Natural killer cell treated with Interleukin-12 subunit alpha and Interleukin-12 subunit beta and Interleukin-15 and Interleukin-18, amount 100 ng/mL, for 72 hours (primary cell): ENCODE measurements at regions not wholly inside any gene's neighbourhood (a gene's known extent, or its start where the extent isn't known, plus 50 kb on each side); places are given as distances from the start of the nearest gene placed in this dataset.
"Not testable (repeated sequence)": the region's sequence is repeated elsewhere in the genome, so short reads cannot be mapped to it uniquely, and the experiment has no call there.

ENCODE experiments used
- ATAC-seq, 2 donors: fragments of 150-1000 bp; cut with Tn5 transposase in 1 of 2; sonication (Bioruptor Pico), chemical (Tn5 transposase) in 1 of 2; 2 replicates each; pipeline ENCODE4 v1.10.0; 2021
- DNase-seq: peaks from one replicate; pipeline ENCODE4 v3.0.0; 2022; ENCODE audit warnings: low spot score
- H3K27ac Mint-ChIP-seq, 2 donors: 1 replicate in 1 of 2; 2 replicates in 1 of 2; pipeline ENCODE4 v1.8.0; 2022; ENCODE audit warnings: mixed read lengths in 2 of 2, mild to moderate bottlenecking in 1 of 2, moderate library complexity in 1 of 2
- H3K27me3 Mint-ChIP-seq, 2 donors: 1 replicate in 1 of 2; 2 replicates in 1 of 2; pipeline ENCODE4 v1.8.0; 2022; ENCODE audit warnings: mixed read lengths in 2 of 2
- H3K36me3 Mint-ChIP-seq: one replicate; pipeline ENCODE4 v1.8.0; 2022; ENCODE audit warnings: mixed read lengths
- H3K4me1 Mint-ChIP-seq, 2 donors: 1 replicate in 1 of 2; 2 replicates in 1 of 2; pipeline ENCODE4 v1.8.0; 2022; ENCODE audit warnings: low read depth in 2 of 2, mixed read lengths in 2 of 2, mild to moderate bottlenecking in 1 of 2
- H3K4me3 Mint-ChIP-seq: one replicate; pipeline ENCODE4 v1.8.0; 2022; ENCODE audit warnings: mixed read lengths
- H3K9me3 Mint-ChIP-seq: 2 replicates; pipeline ENCODE4 v1.8.0; 2022; ENCODE audit warnings: mixed read lengths

GRCh38 chr3:162385387-162385786 lies 888.8 kb downstream of the OTOL1 start:
- Mint-ChIP-seq H3K27ac (no peak overlapping the region), H3K4me1 (no peaks in the 10 kb centered on the region), H3K27me3 (no peaks in the 10 kb centered on the region), H3K9me3 (peaks cover 3% of the 10 kb centered on the region), H3K36me3 (no peaks in the 10 kb centered on the region), H3K4me3 (no peak overlapping the region)
- DNase-seq, result no peak
- ATAC-seq, result no peak

GRCh38 chr3:162390891-162391290 lies 894.3 kb downstream of the OTOL1 start:
- ATAC-seq (no peak), DNase-seq (no peak)
- Mint-ChIP-seq H3K4me3 (no peak overlapping the region), H3K27me3 (no peaks in the 10 kb centered on the region), H3K9me3 (peaks cover 23% of the 10 kb centered on the region), H3K4me1 (no peaks in the 10 kb centered on the region), H3K36me3 (no peaks in the 10 kb centered on the region), H3K27ac (no peak overlapping the region)

- H3K27ac Mint-ChIP-seq, result no peak overlapping the region
- H3K4me1 Mint-ChIP-seq, result no peaks in the 10 kb centered on the region
- no peaks in the 10 kb centered on the region for H3K27me3 Mint-ChIP-seq
- H3K9me3 Mint-ChIP-seq, result peaks cover 23% of the 10 kb centered on the region
- H3K36me3 Mint-ChIP-seq, result no peaks in the 10 kb centered on the region
- H3K4me3 Mint-ChIP-seq, result no peak overlapping the region
- DNase-seq (no peak), ATAC-seq (no peak)
These were observed 894.7 kb downstream of the OTOL1 start for GRCh38 chr3:162391301-162391700.

- Mint-ChIP-seq H3K4me3 (no peak overlapping the region), H3K9me3 (peaks cover 23% of the 10 kb centered on the region), H3K27ac (no peak overlapping the region), H3K27me3 (no peaks in the 10 kb centered on the region), H3K4me1 (no peaks in the 10 kb centered on the region), H3K36me3 (no peaks in the 10 kb centered on the region)
- DNase-seq, result no peak
- no peak for ATAC-seq
These were observed 898.9 kb downstream of the OTOL1 start for GRCh38 chr3:162395496-162395895.

- peaks cover 13% of the 10 kb centered on the region for H3K9me3 Mint-ChIP-seq
- no peaks in the 10 kb centered on the region for H3K4me1 Mint-ChIP-seq
- no peak overlapping the region for H3K27ac Mint-ChIP-seq
- DNase-seq (no peak), ATAC-seq (no peak)
- H3K27me3 Mint-ChIP-seq, result no peaks in the 10 kb centered on the region
- H3K4me3 Mint-ChIP-seq, result no peak overlapping the region
- H3K36me3 Mint-ChIP-seq, result no peaks in the 10 kb centered on the region
These were observed 901.9 kb downstream of the OTOL1 start for GRCh38 chr3:162398554-162398953.

- H3K27ac Mint-ChIP-seq, result no peak overlapping the region
- H3K4me3 Mint-ChIP-seq, result no peak overlapping the region
- H3K27me3 Mint-ChIP-seq, result no peaks in the 10 kb centered on the region
- no peak for DNase-seq
- H3K36me3 Mint-ChIP-seq, result no peaks in the 10 kb centered on the region
- no peak for ATAC-seq
- peaks cover 9% of the 10 kb centered on the region for H3K9me3 Mint-ChIP-seq
- H3K4me1 Mint-ChIP-seq, result no peaks in the 10 kb centered on the region
These were observed 904.1 kb downstream of the OTOL1 start for GRCh38 chr3:162400697-162401096.

- not testable (repeated sequence) for ATAC-seq, H3K27me3 Mint-ChIP-seq, H3K27ac Mint-ChIP-seq
These were observed 914.9 kb downstream of the OTOL1 start for GRCh38 chr3:162411556-162411955.

GRCh38 chr3:162421721-162422120 lies 925.1 kb downstream of the OTOL1 start:
- no peaks in the 10 kb centered on the region for H3K4me1 Mint-ChIP-seq
- no peaks in the 10 kb centered on the region for H3K36me3 Mint-ChIP-seq
- ATAC-seq (no peak), DNase-seq (no peak)
- no peak overlapping the region for H3K4me3 Mint-ChIP-seq
- H3K9me3 Mint-ChIP-seq, result peaks cover under 1% of the 10 kb centered on the region
- H3K27ac Mint-ChIP-seq, result no peak overlapping the region
- no peaks in the 10 kb centered on the region for H3K27me3 Mint-ChIP-seq

More at GRCh38 chr3:162411556-162411955, 914.9 kb downstream of the OTOL1 start:
- not testable (repeated sequence) for H3K4me1 Mint-ChIP-seq, H3K9me3 Mint-ChIP-seq, H3K4me3 Mint-ChIP-seq, H3K36me3 Mint-ChIP-seq, DNase-seq

GRCh38 chr3:162428192-162428591 lies 931.6 kb downstream of the OTOL1 start:
- DNase-seq (no peak), ATAC-seq (no peak)
- no peak overlapping the region for H3K27ac Mint-ChIP-seq
- H3K4me1 Mint-ChIP-seq, result no peaks in the 10 kb centered on the region
- peaks cover 4% of the 10 kb centered on the region for H3K36me3 Mint-ChIP-seq
- H3K4me3 Mint-ChIP-seq, result no peak overlapping the region
- H3K27me3 Mint-ChIP-seq, result no peaks in the 10 kb centered on the region
- peaks cover 21% of the 10 kb centered on the region for H3K9me3 Mint-ChIP-seq

GRCh38 chr3:162435750-162436149 lies 939.1 kb downstream of the OTOL1 start:
- H3K4me3 Mint-ChIP-seq, result no peak overlapping the region
- H3K27me3 Mint-ChIP-seq, result no peaks in the 10 kb centered on the region
- ATAC-seq (no peak), DNase-seq (no peak)
- H3K36me3 Mint-ChIP-seq, result no peaks in the 10 kb centered on the region
- peaks cover 22% of the 10 kb centered on the region for H3K9me3 Mint-ChIP-seq
- H3K4me1 Mint-ChIP-seq, result no peaks in the 10 kb centered on the region
- no peak overlapping the region for H3K27ac Mint-ChIP-seq

- no peak for DNase-seq
- Mint-ChIP-seq H3K4me1 (no peaks in the 10 kb centered on the region), H3K9me3 (peaks cover 20% of the 10 kb centered on the region), H3K27me3 (no peaks in the 10 kb centered on the region), H3K4me3 (no peak overlapping the region), H3K27ac (no peak overlapping the region), H3K36me3 (no peaks in the 10 kb centered on the region)
- ATAC-seq, result no peak
These were observed 940.2 kb downstream of the OTOL1 start for GRCh38 chr3:162436826-162437225.

- H3K36me3 Mint-ChIP-seq, result no peaks in the 10 kb centered on the region
- DNase-seq (no peak), ATAC-seq (no peak)
- H3K4me1 Mint-ChIP-seq, result no peaks in the 10 kb centered on the region
- no peaks in the 10 kb centered on the region for H3K27me3 Mint-ChIP-seq
- H3K27ac Mint-ChIP-seq, result no peak overlapping the region
- H3K9me3 Mint-ChIP-seq, result peaks cover 20% of the 10 kb centered on the region
- H3K4me3 Mint-ChIP-seq, result no peak overlapping the region
These were observed 940.9 kb downstream of the OTOL1 start for GRCh38 chr3:162437480-162437879.

- DNase-seq, result no peak
- no peaks in the 10 kb centered on the region for H3K27me3 Mint-ChIP-seq
- no peak overlapping the region for H3K27ac Mint-ChIP-seq
- H3K4me1 Mint-ChIP-seq, result no peaks in the 10 kb centered on the region
- peaks cover 7% of the 10 kb centered on the region for H3K9me3 Mint-ChIP-seq
- H3K36me3 Mint-ChIP-seq, result no peaks in the 10 kb centered on the region
- no peak overlapping the region for H3K4me3 Mint-ChIP-seq
- no peak for ATAC-seq
These were observed 945.1 kb downstream of the OTOL1 start for GRCh38 chr3:162441716-162442115.

- Mint-ChIP-seq H3K36me3 (no peaks in the 10 kb centered on the region), H3K27ac (no peak overlapping the region), H3K4me3 (no peak overlapping the region), H3K4me1 (no peaks in the 10 kb centered on the region), H3K27me3 (no peaks in the 10 kb centered on the region), H3K9me3 (peaks cover 7% of the 10 kb centered on the region)
- ATAC-seq, result no peak
- no peak for DNase-seq
These were observed 946.8 kb downstream of the OTOL1 start for GRCh38 chr3:162443376-162443775.

- Mint-ChIP-seq H3K4me3 (no peak overlapping the region), H3K27ac (no peak overlapping the region), H3K27me3 (no peaks in the 10 kb centered on the region), H3K9me3 (peaks cover 13% of the 10 kb centered on the region), H3K36me3 (peaks cover 3% of the 10 kb centered on the region), H3K4me1 (no peaks in the 10 kb centered on the region)
- DNase-seq, result no peak
- ATAC-seq, result no peak
These were observed 972.2 kb downstream of the OTOL1 start for GRCh38 chr3:162468791-162469190.
